NCI-H1105 treated with DMSO at 0.1 percent for 48 hours (cell line): ENCODE measurements at regions not wholly inside any gene's neighbourhood (a gene's known extent, or its start where the extent isn't known, plus 50 kb on each side); places are given as distances from the start of the nearest gene placed in this dataset.
"Not testable (repeated sequence)": the region's sequence is repeated elsewhere in the genome, so short reads cannot be mapped to it uniquely, and the experiment has no call there.

Experiments
- DNase-seq: peaks from one replicate; lab custom pipeline; 2025; lab: John Stamatoyannopoulos, UW

- no peak for DNase-seq
These were observed 70.5 kb upstream of the DHX40 start for GRCh38 chr17:59494757-59495368.

DNA sequence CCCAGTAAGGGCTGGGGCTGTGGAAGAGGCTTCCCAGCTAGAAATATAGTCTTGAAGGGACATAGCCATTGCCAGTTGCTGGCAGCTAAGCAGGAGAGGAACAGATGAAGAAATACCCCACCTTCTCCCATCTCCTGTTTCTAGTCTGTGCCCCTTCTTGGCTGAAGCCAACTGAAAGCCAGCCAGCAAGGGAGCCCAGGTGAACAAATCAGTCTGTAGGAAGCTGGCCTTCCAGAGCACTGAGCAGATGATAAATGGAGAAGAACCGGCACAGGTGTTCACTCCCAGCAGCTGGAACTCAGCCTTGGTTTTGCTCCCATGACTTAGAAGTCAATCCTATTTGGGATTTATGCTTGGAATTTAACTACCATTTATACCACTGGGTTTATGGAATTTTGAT, 69.2 kb upstream of the DHX40 start:
- DNase-seq = no peak

DNA sequence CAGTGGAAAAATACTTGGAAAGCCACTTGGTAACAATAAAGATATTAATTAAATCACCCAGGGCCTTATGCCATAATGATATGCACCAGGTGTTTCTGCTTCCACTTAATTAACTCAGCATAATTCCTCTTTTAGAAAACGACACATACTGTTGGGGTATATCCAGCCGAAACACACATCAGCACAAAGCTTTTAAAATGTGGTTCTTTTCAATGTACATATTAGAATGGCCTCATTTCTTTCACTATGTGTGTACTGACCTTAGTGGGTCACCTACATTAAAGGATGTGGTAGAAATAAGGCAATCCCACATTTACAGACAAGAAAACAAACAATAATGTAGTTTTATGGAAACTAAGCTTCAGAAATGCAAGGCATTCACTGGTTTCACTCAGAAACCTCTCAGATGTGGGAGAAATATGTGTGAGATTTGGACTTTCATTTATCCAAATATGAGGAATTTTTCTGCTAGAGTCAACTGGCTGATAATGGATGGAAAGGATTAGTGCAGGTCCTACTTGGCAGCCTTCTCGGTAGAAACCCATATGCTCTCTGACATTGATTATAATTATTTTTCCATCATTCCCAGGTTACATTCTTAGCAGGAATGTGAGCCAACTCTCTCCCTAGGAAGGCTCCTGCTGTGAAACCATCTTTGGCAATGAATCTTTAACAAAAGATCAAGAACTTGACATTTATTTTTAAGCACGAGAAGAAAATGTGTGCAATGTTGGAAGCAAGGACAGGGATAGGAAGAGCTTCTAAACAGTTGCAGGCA, 66.7 kb upstream of the DHX40 start:
- DNase-seq = peak; percentile 60

GRCh38 chr17:59500086-59500655, 65.2 kb upstream of the DHX40 start:
- not testable (repeated sequence) for DNase-seq

- no peak for DNase-seq
These were observed 63.7 kb upstream of the DHX40 start for GRCh38 chr17:59501690-59502089.

- no peak for DNase-seq
These were observed 62.6 kb upstream of the DHX40 start for GRCh38 chr17:59502800-59503199.

- DNase-seq = no peak
These were observed 61.9 kb upstream of the DHX40 start for GRCh38 chr17:59503500-59503899.

DNA sequence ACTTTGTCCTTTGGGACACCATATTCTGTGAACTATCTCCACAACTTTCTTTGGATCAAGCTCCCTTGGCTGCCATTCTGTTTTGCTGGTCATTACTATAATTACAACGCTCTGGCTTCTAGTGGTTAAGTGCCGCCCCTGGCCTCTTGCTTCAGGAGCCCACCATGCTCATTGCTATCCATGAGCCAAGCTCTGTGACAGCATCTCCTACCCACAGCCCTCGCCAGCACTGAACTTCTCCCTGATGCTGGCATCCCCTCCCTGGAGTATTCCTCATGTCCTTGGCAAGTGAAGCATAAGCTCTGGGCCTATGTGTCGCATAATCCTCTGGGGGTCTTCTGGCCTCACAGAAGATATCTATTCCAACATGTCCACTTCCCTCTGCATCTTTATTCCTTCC, 60.6 kb upstream of the DHX40 start:
- no peak for DNase-seq

GRCh38 chr17:59505610-59506276, 59.7 kb upstream of the DHX40 start:
- no peak for DNase-seq

- DNase-seq = no peak
These were observed 58.3 kb upstream of the DHX40 start for GRCh38 chr17:59506894-59507726.

DNA sequence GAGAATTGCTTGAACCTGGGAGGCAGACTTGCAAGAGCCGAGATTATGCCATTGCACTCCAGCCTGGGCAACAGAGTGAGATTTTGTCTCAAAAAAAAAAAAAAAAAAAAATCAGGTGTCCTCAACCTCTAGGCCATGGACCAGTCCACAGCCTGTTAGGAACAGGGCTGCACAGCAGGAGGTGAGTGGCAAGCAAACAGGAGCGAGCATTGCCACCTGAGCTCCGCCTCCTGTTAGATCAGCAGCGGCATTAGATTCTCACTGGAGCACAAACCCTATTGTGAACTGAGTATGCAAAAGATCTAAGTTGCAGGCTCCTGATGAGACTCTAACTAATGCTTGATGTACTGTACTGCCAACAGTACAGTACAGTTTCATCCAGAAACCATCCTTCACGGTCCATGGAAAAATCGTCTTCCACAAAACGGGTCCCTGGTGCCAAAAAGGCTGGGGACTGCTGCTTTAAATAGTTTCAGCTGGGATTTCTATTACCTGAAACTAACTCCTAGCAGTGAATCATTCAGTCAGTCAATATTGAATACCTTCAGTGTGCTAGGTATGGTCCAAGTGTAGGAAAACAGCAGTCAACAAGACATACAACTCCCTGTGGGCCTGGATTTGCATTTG, 56.3 kb upstream of the DHX40 start:
- DNase-seq = no peak

- DNase-seq = no peak
These were observed 54.8 kb upstream of the DHX40 start for GRCh38 chr17:59510611-59511010.

- DNase-seq = no peak
These were observed 53.7 kb upstream of the DHX40 start for GRCh38 chr17:59511726-59512125.

DNA sequence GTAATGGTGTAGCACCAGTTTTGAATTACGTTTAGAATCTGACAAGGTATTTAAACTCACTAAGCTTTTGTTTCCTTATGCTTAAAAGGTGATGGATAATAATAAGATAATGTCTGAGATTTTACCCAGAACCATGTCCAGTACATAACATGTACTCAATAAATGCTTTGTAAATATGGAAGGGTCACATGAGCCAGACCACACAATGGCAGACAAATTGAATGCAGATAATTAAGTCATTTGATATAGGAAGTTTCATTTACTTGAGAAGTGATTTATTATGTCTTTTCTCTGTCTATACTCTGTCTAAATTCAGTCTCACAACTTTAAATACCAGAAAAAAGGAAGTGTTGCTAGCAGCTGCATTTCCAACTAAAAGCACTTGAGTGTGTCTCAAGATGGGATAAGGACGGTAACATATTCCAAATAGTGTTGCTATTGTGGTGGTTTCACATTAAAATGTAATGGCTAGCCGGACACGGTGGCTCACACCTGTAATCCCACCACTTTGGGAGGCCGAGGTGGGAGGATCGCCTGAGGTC, 52.5 kb upstream of the DHX40 start:
- peak; percentile 13 for DNase-seq

DNA sequence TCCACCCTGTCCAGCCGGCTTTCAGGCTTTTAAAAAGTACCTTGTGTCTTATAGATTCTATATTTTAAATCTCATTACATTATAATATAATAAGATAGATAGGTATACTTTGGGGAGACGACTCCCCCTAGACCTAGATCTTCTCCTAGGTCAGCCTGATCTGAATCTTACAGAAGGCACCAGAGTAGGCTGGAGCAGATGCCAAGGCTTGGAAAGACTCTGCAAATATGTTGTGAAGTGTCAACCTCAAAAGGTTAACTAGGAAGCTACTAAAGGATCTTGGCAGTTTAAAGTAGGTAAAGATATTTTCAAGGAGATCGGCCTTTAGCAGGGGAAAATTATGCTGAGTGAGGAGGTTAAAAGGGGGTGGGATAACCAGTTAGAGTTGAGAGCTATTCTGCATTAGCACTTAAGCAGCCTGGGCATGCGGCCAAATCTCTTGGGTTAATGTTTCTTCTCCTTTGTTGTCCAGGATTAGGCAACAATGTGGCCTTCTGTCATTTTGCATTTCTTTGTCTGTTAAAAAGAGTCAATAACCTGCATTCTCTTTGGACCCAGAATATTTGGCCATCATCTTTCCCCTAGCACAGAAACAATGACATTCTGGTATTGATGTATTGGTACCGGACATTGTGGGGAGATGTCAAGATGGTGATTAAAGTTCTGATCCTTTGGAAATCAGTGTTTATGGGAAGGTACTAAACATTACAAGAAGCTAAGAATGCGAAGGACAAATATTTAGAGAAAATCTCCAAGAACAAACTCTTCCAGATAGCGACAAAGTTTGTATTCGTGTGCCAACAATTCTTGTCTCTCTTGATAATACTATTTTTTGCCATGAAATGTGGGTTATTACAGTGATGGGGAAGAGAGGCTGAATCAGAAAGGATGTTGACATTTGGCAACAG, 51.2 kb upstream of the DHX40 start:
- DNase-seq = peak; percentile 96
